ENCODE measurements at regions not wholly inside any gene's neighbourhood (a gene's known extent, or its start where the extent isn't known, plus 50 kb on each side); places are given as distances from the start of the nearest gene placed in this dataset.

DNA sequence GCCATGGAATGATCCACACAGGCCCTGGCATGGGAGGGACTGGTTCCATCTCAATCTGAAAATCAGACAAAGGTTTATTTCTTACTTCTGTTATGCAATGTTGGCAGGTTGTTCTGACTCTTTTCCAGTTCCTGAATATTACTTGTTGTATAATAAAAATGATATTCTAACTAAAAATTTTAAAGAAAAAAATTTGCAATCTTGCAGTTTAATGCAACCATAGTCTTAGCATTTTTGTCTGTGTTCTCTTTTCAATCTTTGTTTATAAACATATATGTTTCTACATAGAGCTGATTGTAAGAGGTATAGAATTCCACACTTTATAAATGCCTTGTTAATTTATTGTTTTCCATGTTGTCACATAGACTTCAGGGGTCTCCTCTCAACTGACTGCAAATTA, 143.4 kb downstream of the RPIA start:
- DNase-seq: no peak

DNA sequence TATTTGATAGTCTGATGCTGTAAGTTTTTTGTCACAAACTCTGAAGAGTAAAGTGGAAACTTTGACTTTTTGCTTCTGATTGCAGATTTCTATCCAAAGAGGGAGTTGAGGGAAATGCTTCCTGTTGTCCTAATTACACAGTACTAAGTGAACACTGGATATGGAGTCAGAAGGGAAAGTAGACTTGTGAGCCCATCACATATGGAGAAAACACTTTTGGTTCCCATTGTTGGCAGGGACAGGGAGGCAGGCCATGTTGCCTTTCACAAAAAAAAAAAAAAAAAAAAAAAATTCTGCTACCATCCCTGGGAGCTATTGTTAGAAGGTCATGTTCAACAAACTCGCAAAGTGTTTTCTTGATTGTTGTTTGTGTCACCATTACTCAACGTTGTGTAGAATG, 144.3 kb downstream of the RPIA start:
- DNase-seq: no peak

DNA sequence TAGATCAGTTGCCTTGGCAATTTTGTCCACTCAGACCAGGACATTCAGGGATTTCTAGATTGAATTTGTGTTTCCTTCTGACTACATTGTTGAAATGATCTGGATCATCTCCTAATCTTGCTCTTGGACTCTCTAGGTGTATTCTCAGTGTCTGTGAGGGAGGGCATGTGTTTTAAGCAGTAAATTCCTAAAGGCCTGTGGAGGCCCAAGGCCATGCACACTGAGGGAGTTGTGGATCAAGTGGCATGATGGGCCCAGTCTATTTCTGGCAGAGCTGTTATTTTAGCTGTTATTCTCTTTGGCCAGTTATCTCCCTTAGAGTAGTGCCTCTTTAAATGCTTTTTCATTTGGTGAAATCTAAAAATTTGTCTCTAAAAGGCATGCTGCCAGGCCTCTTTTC, 144.9 kb downstream of the RPIA start:
- no peak for DNase-seq

DNA sequence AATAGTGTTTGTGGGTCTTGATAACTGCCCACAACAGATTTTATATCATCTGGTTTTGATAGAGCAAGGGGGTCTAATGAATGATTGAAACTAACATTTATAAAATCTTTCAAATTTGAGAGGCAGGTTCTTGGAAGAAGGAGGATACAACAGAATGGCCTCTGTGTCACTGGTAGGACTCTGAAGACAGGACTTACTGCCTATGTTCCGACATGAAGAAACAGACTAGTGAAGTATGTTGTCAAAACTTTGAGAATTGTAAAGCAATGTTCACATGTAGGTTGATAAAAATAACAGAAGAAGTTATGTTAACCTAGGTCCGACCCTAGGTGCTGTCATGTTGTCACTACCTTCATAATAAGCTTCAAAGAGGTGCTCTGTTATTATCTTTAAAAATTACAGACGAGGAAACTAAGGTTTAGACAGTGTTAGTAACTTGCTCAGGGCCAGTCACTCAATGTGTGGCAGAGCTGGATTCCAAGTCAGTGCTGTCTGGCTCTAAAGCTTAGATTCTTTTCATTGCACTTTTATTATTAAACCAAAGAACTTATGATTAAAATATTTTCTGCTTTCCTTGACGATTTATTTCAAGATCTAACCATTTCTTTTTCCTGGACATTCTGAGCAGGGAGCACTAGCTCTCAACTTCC, 146.2 kb downstream of the RPIA start:
- DNase-seq: no peak

DNA sequence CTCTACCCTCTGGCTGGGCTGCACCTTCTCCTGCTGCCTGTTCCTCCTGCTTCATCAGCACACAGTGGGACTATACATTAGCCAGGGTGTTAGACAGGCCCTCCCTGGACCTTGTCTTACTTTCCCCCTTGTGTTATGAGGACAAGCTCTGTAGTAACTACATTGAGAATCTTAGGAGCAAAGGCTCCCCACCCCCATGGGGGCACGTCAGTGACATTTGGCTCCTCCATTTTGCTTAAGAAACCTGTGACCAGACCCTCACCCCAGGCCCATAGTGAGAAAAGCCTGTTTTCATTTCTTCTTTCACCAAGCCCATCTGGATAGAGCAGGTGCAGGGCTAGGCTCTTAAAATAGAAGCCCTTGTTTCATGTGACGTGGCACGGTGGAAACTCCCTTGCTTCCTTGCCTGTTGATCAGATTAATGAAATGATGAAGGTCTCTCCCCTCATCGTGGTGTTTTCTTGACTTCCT, 146.7 kb downstream of the RPIA start:
- DNase-seq: peak; percentile 84

DNA sequence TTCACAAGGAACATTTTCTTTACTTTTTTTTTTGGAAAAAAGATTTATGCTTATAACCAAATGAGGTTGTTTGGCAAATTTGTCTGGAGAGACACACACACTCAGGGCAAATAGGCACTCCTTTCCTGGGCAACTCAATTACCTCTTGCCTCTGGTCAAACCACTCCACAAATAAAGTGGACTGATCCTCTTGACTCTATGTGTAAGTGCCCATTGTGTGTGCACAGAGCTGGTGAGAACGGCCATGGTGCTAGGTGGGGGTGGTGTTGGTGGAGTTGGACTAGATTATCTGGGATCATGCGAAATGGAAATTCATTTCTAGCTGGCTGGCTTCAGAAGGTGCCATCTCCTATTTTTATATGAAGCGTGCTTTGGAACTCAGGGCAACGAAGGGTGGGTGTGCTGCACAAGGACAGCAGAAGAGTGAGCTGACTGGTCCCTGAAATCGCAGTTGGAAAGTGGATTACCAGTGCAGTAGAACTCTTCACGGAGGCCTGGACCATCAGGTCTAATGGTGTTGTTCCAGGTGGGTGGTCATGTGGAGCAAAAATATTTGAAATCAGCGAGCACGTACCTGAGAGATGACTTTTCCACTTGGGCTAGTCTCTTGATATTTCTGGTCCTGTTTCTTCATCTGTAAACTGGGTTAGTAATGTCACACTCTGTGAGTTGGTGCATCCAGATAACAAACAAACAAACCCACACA, 149.9 kb downstream of the RPIA start:
- DNase-seq: no peak

DNA sequence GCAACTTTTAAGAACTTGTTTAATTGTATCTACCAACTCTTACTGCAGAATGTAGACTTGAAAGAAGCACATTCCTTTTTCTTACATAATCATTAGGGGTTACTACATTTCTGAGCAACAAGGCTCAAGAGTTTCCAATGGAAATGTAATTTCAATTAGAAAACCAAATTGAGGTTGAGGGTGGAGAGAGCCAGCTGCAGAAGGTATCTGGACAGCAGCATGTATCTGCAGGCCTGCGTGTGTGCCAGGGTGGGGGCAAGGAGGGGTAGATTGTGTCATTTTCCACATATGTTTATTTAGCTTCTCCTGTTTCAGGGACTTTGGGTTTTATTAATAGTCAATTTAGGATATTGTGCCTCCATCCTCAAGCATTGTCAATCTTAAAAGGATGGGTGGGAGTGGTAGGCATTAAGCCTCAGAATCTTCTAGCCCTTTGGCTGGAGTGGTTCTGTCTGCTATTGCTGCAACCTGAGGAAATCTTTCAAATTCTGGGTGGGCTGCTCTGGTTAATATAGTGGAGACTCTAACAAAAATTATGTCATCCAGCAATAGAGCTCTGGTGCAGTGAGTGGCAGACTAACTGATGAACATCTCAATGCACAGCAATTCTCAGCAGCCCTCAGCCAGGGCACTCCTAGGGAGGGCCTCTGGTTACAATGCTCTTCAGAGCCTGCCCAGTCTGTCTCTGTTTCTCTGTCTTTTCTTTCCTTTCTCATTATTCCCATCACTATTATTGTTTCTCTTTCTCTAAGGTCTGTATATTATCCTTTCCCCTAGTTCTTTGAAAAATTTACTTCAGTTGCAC, 151.4 kb downstream of the RPIA start:
- DNase-seq: no peak

DNA sequence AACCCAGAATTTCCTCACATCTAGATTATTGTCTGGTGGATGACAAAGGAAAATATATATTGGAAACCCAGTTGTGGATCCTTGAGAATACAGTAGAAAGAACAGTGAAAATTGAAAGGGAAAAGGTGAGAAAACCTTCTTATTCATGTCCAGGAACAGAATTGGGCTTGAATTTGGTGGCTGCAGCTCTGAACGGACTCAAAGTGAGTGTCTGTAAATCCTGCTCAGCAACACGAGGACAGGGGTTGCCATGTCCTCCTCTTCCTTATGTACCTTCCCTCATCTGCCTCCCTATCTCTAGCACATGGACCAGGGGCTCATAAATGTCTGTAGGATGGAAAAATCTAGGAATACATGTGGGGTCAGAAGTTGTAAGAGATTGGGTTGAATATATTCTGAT, 152.2 kb downstream of the RPIA start:
- DNase-seq: no peak

DNA sequence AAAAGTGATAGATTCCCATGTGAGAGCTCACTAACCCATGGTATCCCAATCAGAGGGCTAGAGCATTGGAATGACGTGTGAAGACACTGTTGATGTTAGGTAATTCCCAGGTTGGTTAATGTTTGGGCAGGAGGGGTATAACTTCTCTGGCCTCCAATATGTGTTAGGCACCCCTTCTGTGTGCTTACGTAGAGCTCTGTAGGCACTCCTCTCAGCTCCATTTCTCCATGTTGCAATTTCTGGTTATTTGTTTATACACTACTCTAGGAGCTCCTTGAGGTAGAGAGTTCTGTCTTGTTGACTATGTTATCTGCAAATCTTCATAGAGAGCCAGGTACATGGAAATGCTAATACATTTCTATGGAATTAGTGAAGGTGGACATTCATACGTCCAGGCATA, 153.5 kb downstream of the RPIA start:
- no peak for DNase-seq

DNA sequence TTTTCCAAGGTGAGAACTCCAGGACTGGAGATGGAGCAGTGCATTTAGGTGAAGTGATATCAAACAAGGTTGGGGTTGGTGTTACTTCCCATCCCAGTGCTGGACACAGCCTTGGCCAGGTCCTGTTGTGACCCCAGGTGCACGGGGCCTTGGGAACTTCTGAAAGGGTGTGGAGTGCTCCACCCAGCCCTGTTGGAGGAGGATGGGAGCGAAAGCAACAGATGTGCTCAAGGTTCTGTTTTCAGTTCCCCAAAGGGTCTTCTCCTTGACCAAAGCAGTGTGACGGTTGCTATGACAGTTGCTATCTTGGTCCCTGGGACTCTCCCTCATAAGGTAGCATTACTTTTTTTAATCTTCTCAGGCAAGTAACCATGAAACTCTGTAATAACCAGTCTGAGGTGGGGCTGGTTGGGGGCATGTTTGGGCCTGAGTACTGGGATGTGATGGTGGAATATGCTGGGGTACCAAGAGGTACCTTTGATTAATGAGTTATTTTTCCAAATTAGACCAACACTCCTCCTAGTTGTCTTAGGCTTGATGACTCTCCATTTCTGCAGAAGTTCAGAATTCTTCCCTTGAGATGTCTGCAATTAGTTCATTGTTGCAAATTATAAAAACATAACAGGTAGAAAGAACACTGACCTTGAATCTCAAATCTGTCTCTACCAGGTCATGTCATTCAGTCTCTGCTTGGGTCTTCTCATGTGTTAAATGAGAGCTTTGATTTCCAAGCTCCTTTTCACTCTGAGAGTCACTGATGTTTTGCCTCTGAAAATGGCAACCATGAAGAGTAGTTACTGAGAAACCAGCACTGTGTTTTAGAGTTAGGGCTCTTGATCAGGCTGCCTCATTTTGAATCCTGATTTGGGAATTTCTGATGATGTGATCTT, 154.5 kb downstream of the RPIA start:
- peak; percentile 77 for DNase-seq

DNA sequence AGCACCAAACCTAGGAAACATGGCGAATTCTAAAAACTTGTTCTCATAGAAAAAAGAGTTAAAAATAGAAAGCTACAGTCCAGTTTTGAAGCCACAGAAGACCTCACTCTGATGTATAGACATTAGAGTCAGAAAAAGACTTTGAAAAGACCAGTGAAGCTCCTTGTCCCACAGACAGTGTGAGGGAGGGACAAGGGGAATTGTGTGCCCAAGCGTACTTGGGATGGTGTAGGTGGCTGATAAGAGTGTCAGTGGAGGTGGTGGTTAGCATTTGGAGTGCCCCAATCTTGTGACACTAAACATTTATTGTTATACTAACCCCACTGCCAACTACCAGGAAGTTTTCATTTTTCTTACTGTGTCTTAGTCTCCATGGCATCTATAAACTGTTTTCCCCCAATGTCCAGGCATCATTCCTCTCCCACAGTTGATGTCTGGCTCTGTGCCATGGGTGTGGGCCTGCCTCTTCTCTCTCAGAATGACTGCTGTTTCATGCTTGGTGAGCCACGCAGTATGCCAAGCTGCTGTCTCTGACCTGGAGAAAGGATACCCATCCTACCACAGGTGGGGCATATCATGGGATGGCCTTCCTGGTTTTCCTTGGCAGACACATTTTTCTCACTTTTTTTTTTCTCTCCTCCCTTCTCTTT, 161.4 kb downstream of the RPIA start:
- no peak for DNase-seq

DNA sequence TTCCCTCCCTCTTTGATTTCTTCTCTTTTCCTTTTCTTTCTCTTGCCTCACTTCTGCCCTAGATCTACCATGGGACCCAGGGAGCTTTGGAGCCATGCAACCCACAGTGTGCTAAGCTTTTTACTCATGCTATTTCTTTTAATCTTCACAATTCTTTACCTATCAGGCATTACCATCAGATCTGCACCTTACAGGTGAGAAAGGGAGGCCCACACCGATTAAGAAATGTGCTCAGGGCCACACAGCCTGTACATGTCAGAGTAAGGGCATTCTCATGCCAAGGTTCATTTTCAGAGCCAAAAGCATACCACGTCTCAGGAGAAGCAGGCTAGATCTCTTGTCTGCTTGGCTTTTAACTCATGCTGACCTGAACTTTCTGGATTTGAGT, 161.9 kb downstream of the RPIA start:
- no peak for DNase-seq

DNA sequence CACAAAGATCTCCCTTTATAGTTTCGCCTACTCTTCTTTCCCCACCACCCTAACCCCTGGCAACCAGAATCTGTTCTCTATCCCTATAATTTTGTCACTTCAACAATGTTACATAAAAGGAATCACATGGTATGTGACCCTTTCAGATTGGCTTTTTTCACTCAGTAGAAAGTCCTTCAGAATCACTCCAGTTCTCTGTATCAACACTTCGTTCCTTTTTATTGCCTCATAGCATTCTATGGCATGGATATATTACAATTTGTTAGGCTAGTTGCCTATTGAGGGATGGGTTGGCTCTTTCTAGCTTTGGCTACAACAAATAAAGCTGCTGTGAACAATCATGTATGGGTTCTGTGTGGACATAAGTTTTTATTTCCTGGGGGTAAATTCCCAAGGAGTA, 163.1 kb downstream of the RPIA start:
- no peak for DNase-seq

DNA sequence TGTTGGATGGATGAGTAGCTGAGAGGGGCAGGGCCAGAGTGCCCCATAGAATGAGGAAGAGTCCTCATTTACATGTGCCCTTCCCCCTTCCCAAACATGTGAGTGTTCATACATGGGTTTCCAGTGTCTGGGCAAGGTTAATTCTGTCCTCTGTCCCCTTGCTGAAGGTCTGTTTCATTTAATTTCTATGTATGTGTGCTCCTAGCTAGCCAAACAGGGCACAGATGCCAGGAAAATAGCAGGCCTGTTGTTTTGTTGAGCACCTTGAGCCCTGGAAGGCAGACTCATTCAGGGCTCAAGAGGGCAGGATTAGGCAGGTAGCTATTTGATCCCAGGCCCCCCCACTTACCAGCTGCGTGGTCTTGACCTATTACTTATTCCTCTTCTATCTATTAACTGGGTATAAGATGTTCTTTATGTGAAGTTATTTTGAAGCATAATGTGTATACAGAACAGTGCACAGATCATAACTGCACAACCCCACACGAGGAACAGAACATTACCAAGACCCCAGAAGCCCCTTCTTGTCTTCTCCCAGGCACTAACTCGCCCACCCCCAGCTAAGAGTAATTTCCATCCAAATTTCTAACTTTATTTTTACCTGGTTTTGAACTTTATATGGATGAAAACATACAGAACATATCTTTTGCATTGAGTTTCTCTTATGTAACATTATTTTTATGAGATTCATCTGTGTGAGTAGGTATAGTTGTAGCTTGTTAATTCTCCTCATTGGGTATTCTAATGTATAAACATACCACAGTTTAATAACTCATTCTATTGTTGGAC, 164.3 kb downstream of the RPIA start:
- DNase-seq: peak; percentile 75

DNA sequence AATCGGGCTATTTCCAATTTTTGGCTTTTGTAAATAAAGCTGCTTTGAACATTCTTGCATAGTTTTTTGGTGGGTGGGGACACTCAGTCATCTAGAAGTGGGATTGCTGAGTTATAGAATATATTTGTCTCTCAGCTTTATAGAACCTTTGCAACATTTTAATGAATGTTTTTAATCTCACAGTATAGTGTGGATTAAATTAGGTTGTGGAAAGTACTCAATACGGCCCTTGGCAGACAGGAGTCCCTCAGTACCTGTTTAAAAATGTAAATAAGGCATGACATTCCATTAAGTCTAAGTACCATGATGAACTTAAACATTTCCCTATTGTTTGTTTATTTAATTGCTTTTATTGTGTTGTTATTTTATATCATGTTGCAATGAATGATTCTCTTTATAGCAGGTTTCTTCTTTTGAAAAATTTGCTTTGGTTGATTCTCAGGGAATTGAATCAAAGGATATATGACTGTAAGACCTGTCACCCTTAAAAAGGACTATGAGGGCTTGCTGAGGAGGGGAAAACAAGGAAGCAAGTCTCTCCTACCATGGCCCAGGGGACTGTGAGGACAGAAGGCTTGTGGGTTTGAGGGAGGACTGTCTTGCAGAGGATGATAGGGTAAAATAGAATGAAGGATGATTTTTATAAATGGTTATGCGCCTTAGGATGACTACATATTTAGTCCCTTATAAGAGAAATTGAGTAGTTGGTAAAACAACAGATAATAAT, 165.1 kb downstream of the RPIA start:
- DNase-seq: no peak

DNA sequence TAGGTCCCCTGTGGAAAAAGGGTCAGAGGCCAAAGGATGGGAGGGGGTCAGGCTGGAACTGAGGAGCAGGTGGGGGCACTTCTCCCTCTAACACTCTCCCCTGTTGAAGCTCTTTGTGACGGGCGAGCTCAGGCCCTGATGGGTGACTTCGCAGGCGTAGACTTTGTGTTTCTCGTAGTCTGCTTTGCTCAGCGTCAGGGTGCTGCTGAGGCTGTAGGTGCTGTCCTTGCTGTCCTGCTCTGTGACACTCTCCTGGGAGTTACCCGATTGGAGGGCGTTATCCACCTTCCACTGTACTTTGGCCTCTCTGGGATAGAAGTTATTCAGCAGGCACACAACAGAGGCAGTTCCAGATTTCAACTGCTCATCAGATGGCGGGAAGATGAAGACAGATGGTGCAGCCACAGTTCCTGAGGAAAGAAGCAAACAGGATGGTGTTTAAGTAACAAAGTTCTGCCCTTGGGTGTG, 165.8 kb downstream of the RPIA start:
- DNase-seq: no peak

DNA sequence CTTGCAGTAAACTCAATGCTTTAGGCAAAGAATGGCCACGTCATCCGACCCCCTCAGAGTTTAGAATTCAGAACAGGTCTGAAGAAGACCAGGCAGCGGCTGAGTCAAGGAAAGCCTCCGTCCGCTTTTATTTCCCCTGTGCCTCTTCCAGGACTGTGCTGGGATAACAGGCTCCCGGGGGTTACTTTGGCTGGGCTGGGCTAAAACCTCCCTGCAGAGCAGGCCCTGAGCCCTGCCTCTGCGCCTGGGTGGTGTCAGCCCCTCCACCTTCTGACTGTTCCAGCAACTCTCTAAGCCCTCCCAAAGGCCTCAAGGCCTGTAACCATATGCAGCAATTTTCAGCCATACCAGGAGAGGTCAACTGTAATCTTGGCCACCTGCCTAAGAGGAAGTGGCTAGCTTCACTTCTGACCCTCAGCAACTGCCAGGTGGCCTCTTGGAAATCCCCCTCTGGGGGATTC, 166.5 kb downstream of the RPIA start:
- peak; percentile 80 for DNase-seq

DNA sequence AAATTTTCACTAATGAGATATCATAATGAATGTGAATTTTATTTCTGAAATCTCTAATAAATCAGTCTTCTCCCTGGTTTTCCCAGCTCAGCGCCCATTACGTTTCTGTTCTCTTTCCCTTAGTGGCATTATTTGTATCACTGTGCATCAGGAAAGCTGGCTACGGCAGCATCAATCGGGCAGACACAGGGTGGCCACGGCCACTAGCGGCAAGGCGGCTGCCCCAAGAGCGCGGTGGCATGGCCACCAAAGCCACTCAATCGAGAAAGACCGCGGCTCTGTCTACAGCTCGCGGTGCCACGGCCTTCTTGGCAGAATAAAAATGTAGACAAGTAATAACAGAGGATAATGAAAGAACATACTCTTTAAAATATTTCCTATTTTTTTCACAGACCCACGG, 168.0 kb downstream of the RPIA start:
- DNase-seq: peak; percentile 57

DNA sequence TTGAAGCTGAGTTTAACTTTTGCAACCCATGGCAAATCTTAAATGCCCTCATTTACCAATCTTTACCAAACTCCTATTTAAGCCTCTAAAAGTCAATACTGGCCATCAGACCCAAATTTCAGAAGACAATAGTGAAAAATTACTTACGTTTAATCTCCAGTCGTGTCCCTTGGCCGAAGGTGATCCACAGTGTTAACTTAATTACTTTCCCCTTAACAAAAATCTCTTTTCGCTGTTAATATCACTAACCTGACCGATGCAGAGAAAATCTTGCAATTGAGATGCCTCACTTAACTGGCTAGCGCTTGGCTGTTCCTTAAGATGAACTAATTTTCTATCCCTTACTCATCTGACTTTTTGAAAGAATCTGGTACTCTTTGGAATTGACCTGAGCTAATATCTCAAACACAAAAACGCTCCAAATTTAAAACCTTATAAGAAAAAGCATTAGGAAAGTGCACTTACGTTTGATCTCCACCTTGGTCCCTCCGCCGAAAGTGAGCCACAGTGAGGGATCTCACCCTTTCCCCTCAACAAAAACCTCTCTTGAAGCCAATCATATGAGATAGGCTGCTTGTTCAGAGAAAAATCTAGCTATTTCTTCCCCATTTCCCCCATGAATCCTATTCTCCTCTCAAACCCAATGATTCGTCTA, 169.1 kb downstream of the RPIA start:
- no peak for DNase-seq

DNA sequence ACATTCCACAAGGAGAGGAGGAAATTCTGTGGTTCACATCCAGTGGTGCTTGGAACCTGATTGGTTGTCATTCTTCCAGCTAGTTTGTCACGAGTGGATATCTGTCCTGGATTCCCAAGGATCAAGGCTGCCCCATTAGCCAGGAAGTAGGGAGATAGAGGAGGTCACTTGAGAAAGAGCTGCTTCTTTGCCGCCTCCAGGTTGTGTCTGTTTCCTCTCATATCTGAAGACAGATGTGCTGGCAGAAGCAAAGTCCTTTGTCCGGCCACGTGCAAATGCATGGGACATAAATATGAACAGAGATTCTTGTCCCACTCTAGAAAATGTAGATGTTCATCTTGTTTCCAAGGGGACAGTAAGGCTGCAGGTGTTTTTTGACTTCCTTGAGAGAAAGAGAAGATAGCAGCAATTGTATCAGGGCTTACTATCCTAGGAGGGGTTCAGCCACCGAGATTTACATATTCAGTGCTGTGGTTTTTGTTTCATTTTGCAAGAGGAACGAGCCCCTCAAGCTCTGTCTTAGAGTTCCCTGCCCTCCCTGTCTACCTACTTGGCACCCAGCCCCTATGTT, 174.4 kb downstream of the RPIA start:
- DNase-seq: peak; percentile 65

Measured in RPMI8226 (cell line).